Stomach smooth muscle (tissue), 2 donors: ENCODE measurements at regions not wholly inside any gene's neighbourhood (a gene's known extent, or its start where the extent isn't known, plus 50 kb on each side); places are given as distances from the start of the nearest gene placed in this dataset.

Experiments
- H3K27ac ChIP-seq: one replicate; pipeline ENCODE4 v1.7.0; 2013; ENCODE audit warnings: mild to moderate bottlenecking, low read length, inconsistent platforms
- H3K27me3 ChIP-seq, 2 donors: one replicate each; pipeline ENCODE4 v1.7.0; 2013; ENCODE audit warnings: low read length in 2 of 2; ENCODE audit not compliant: insufficient read depth in 2 of 2, control insufficient read depth in 1 of 2
- H3K36me3 ChIP-seq, 2 donors: one replicate each; pipeline ENCODE4 v1.7.0; 2013; ENCODE audit warnings: low read length in 2 of 2; ENCODE audit not compliant: control insufficient read depth in 2 of 2, insufficient read depth in 2 of 2
- H3K4me1 ChIP-seq: one replicate; pipeline ENCODE4 v1.7.0; 2013; ENCODE audit warnings: low read length; ENCODE audit not compliant: control insufficient read depth, insufficient read depth
- H3K4me3 ChIP-seq, 2 donors: one replicate each; pipeline ENCODE4 v1.7.0; 2013; ENCODE audit warnings: low read length in 2 of 2
- H3K9ac ChIP-seq, 2 donors: one replicate each; pipeline ENCODE4 v1.7.0; 2013; ENCODE audit warnings: low read length in 2 of 2, mild to moderate bottlenecking in 1 of 2
- H3K9me3 ChIP-seq, 2 donors: one replicate each; pipeline ENCODE4 v1.7.0; 2013; ENCODE audit warnings: low read length in 2 of 2; ENCODE audit not compliant: control insufficient read depth in 2 of 2
- donor health status: healthy.
- donor health status: Pancreatic carcinoma.

GRCh38 chr5:2378976-2379375 is 372.5 kb downstream of the IRX2 start:
- no peaks in the 10 kb centered on the region for H3K36me3 ChIP-seq
- H3K4me3 ChIP-seq = no peak overlapping the region
- H3K9me3 ChIP-seq = no peaks in the 10 kb centered on the region
- H3K9ac ChIP-seq = no peak overlapping the region
- peaks cover 0 to 5% of the 10 kb centered on the region in 2 donors for H3K27me3 ChIP-seq
- H3K27ac ChIP-seq = no peak overlapping the region
- H3K4me1 ChIP-seq = no peaks in the 10 kb centered on the region

GRCh38 chr5:2378108-2378507 is 373.4 kb downstream of the IRX2 start:
- H3K4me3 ChIP-seq = no peak overlapping the region
- peaks cover 0 to 5% of the 10 kb centered on the region in 2 donors for H3K27me3 ChIP-seq
- no peaks in the 10 kb centered on the region for H3K36me3 ChIP-seq
- no peak overlapping the region for H3K9ac ChIP-seq
- H3K9me3 ChIP-seq = no peaks in the 10 kb centered on the region
- no peaks in the 10 kb centered on the region for H3K4me1 ChIP-seq
- no peak overlapping the region for H3K27ac ChIP-seq

- H3K4me1 ChIP-seq = no peaks in the 10 kb centered on the region
- H3K4me3 ChIP-seq = no peak overlapping the region
- H3K27me3 ChIP-seq = peaks cover 0 to 2% of the 10 kb centered on the region in 2 donors
- H3K27ac ChIP-seq = no peak overlapping the region
- no peaks in the 10 kb centered on the region for H3K36me3 ChIP-seq
- H3K9me3 ChIP-seq = no peaks in the 10 kb centered on the region
- no peak overlapping the region for H3K9ac ChIP-seq
Measured at GRCh38 chr5:2376486-2376885, 375.0 kb downstream of the IRX2 start.

- Histone ChIP-seq H3K36me3 (no peaks in the 10 kb centered on the region), H3K27ac (no peak overlapping the region), H3K9ac (no peak overlapping the region), H3K4me1 (no peaks in the 10 kb centered on the region), H3K9me3 (no peaks in the 10 kb centered on the region), H3K27me3 (peaks cover 0 to 2% of the 10 kb centered on the region in 2 donors), H3K4me3 (no peak overlapping the region)
Measured at GRCh38 chr5:2375757-2376250, 375.7 kb downstream of the IRX2 start.

GRCh38 chr5:2375291-2375690 is 376.2 kb downstream of the IRX2 start:
- H3K9me3 ChIP-seq = no peaks in the 10 kb centered on the region
- H3K4me1 ChIP-seq = no peaks in the 10 kb centered on the region
- H3K4me3 ChIP-seq = no peak overlapping the region
- peaks cover 0 to 2% of the 10 kb centered on the region in 2 donors for H3K27me3 ChIP-seq
- no peaks in the 10 kb centered on the region for H3K36me3 ChIP-seq
- no peak overlapping the region for H3K9ac ChIP-seq
- H3K27ac ChIP-seq = no peak overlapping the region

GRCh38 chr5:2374703-2375102 is 376.8 kb downstream of the IRX2 start:
- no peak overlapping the region for H3K4me3 ChIP-seq
- no peak overlapping the region for H3K27ac ChIP-seq
- H3K9me3 ChIP-seq = no peaks in the 10 kb centered on the region
- H3K27me3 ChIP-seq = peaks cover 0 to 2% of the 10 kb centered on the region in 2 donors
- no peak overlapping the region for H3K9ac ChIP-seq
- no peaks in the 10 kb centered on the region for H3K4me1 ChIP-seq
- no peaks in the 10 kb centered on the region for H3K36me3 ChIP-seq

GRCh38 chr5:2373631-2374030 is 377.8 kb downstream of the IRX2 start:
- Histone ChIP-seq H3K36me3 (no peaks in the 10 kb centered on the region), H3K9me3 (peaks cover 3 to 9% of the 10 kb centered on the region in 2 donors), H3K27me3 (peaks cover 0 to 2% of the 10 kb centered on the region in 2 donors), H3K4me1 (no peaks in the 10 kb centered on the region), H3K4me3 (no peak overlapping the region), H3K9ac (no peak overlapping the region), H3K27ac (no peak overlapping the region)

- H3K36me3 ChIP-seq = no peaks in the 10 kb centered on the region
- H3K27me3 ChIP-seq = peaks cover 0 to 4% of the 10 kb centered on the region in 2 donors
- H3K4me1 ChIP-seq = no peaks in the 10 kb centered on the region
- H3K4me3 ChIP-seq = no peak overlapping the region
- H3K9me3 ChIP-seq = peaks cover 3 to 10% of the 10 kb centered on the region in 2 donors
- H3K27ac ChIP-seq = no peak overlapping the region
- no peak overlapping the region for H3K9ac ChIP-seq
Measured at GRCh38 chr5:2371419-2371710, 380.1 kb downstream of the IRX2 start.

GRCh38 chr5:2370626-2371418 is 380.7 kb downstream of the IRX2 start:
- peaks cover 0 to 2% of the 10 kb centered on the region in 2 donors for H3K27me3 ChIP-seq
- H3K4me3 ChIP-seq = no peak overlapping the region
- H3K27ac ChIP-seq = no peak overlapping the region
- H3K9me3 ChIP-seq = peaks cover 3 to 10% of the 10 kb centered on the region in 2 donors
- H3K9ac ChIP-seq = no peak overlapping the region
- no peaks in the 10 kb centered on the region for H3K36me3 ChIP-seq
- no peaks in the 10 kb centered on the region for H3K4me1 ChIP-seq

GRCh38 chr5:2369178-2369577 is 382.3 kb downstream of the IRX2 start:
- Histone ChIP-seq H3K36me3 (no peaks in the 10 kb centered on the region), H3K9me3 (peaks cover 4 to 16% of the 10 kb centered on the region in 2 donors), H3K27me3 (peaks cover 0 to 2% of the 10 kb centered on the region in 2 donors), H3K4me3 (no peak overlapping the region), H3K9ac (no peak overlapping the region), H3K4me1 (no peaks in the 10 kb centered on the region), H3K27ac (no peak overlapping the region)

GRCh38 chr5:2366816-2367215 is 384.7 kb downstream of the IRX2 start:
- peaks cover 4 to 17% of the 10 kb centered on the region in 2 donors for H3K9me3 ChIP-seq
- H3K27me3 ChIP-seq = peaks cover 0 to 5% of the 10 kb centered on the region in 2 donors
- H3K9ac ChIP-seq = no peak overlapping the region
- no peaks in the 10 kb centered on the region for H3K36me3 ChIP-seq
- no peak overlapping the region for H3K27ac ChIP-seq
- H3K4me1 ChIP-seq = no peaks in the 10 kb centered on the region
- no peak overlapping the region for H3K4me3 ChIP-seq
